ENCODE measurements at regions not wholly inside any gene's neighbourhood (a gene's known extent, or its start where the extent isn't known, plus 50 kb on each side); places are given as distances from the start of the nearest gene placed in this dataset.

DNA sequence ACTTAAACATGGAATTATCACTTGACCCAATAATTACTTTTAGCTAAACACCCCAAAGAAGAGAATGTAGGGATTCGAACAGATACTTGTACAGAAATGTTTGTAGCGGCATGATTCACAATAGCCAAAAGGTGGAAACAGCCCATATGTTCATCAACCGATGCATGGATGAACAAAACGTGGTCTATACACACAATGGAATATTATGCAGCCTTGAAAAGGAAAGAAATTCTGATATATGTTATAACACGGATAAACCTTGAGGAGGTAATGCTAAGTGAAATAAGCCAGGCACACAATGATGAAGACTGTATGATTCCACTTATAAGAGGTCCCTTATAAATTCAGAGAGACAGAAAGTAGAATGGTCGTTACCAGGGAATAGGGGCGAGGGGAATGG, 659.4 kb downstream of the MED13L start:
- Histone ChIP-seq H3K36me3 (no peaks in the 10 kb centered on the region), H3K4me1 (ENCODE audit: control insufficient read depth in 1 of 2, insufficient read depth in 1 of 2, low read depth in 1 of 2, low read length in 1 of 2) (no peaks in the 10 kb centered on the region), H3K27ac (no peak overlapping the region), H3K4me3 (ENCODE audit: low read depth in 1 of 2, low read length in 1 of 2) (no peak overlapping the region), H3K27me3 (peaks cover under 1% of the 10 kb centered on the region), H3K9me3 (no peaks in the 10 kb centered on the region)
- TF ChIP-seq, protein P1, sequence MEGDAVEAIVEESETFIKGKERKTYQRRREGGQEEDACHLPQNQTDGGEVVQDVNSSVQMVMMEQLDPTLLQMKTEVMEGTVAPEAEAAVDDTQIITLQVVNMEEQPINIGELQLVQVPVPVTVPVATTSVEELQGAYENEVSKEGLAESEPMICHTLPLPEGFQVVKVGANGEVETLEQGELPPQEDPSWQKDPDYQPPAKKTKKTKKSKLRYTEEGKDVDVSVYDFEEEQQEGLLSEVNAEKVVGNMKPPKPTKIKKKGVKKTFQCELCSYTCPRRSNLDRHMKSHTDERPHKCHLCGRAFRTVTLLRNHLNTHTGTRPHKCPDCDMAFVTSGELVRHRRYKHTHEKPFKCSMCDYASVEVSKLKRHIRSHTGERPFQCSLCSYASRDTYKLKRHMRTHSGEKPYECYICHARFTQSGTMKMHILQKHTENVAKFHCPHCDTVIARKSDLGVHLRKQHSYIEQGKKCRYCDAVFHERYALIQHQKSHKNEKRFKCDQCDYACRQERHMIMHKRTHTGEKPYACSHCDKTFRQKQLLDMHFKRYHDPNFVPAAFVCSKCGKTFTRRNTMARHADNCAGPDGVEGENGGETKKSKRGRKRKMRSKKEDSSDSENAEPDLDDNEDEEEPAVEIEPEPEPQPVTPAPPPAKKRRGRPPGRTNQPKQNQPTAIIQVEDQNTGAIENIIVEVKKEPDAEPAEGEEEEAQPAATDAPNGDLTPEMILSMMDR (IDR thresholded peaks at IDR 0.05) = no peak

DNA sequence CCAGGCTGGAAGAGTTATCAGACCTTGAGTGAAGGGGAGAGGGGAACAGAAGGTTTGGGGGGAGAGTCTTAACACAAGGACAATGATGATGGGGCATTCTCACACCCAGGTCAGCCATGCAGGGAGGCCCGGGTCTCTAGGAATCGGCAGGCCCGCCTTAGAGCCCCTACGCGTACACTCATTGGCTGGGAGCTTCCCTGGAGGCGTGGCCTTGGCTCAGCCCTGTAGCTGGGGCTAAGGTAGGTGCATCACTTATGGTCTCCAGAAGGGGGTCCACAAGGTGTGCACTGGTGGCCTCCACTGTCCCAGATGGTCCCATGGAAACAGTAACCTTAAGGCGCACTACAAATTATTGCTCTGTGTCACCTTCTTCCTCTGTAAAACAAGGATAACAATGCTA, 660.1 kb downstream of the MED13L start:
- H3K27ac ChIP-seq = no peak overlapping the region
- no peaks in the 10 kb centered on the region for H3K4me1 ChIP-seq (ENCODE audit: control insufficient read depth in 1 of 2, insufficient read depth in 1 of 2, low read depth in 1 of 2, low read length in 1 of 2)
- no peak overlapping the region for H3K4me3 ChIP-seq (ENCODE audit: low read depth in 1 of 2, low read length in 1 of 2)
- H3K27me3 ChIP-seq = no peaks in the 10 kb centered on the region
- TF ChIP-seq, protein P1 (IDR thresholded peaks at IDR 0.05) = no peak
- H3K36me3 ChIP-seq = no peaks in the 10 kb centered on the region
- no peaks in the 10 kb centered on the region for H3K9me3 ChIP-seq

DNA sequence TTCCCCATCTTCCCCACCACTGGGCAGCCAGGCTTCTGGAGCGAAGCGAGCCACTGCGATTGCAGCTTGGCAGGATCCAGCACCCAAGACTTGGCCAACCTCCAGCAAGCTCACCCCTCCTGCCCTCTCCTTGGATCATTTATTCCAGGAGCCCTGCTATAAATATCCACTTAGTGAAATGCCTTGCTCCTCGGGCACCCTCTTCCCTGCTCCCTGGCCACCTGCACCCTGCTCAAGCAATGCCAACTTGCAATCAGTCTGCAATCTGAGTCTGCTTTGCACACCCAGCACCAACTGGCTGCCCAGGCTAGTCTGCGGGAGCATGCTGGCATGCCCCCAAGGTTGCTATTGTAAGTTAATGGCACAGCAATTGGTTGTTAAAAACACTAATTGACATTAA, 666.0 kb downstream of the MED13L start:
- peaks cover 5% of the 10 kb centered on the region for H3K27me3 ChIP-seq
- TF ChIP-seq, protein P1 (IDR thresholded peaks at IDR 0.05) = no peak
- no peaks in the 10 kb centered on the region for H3K9me3 ChIP-seq
- H3K36me3 ChIP-seq = no peaks in the 10 kb centered on the region
- H3K4me1 ChIP-seq (ENCODE audit: control insufficient read depth in 1 of 2, insufficient read depth in 1 of 2, low read depth in 1 of 2, low read length in 1 of 2) = no peaks in the 10 kb centered on the region
- no peak overlapping the region for H3K4me3 ChIP-seq (ENCODE audit: low read depth in 1 of 2, low read length in 1 of 2)
- no peak overlapping the region for H3K27ac ChIP-seq

DNA sequence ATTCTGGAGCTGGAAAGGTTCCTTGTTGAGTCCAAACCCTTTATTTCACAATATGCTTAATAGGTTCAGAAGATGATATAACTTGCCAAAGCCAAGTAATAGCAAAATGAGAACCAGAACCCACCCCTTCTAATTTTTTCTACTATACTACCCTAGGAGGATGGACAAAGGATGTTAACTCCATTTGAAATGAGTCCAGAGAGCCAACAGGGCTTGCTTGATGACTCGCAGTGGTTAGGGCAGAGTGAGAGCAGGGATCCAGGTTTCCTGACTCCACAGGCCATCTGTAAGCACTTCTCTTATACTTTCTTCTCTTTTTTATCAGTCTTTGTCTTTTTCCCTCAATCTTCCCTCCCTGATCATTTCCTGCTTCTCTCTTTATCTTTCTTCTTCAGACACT, 668.1 kb downstream of the MED13L start:
- TF ChIP-seq, protein P1 (IDR thresholded peaks at IDR 0.05) = no peak

DNA sequence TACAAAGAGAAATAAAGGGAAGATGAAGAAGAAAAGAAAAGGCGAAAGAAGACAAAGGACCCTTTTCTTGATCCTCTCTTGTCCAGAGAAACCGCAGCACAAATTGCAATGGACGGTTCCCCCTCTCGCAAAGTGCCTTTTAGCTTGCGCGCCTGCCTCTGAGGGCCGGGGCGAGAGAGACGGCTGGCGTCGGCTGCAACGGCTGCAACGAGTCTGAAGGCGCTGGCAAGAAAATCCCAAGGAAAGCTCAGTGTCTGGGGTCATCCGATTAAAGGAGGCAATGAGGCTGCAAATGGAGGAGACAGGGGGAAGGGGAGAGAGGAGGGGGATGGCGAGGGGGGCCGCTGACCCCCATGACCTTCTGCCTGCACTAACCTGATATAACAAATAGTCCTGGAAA, 671.5 kb downstream of the MED13L start:
- Histone ChIP-seq H3K4me1 (ENCODE audit: control insufficient read depth in 1 of 2, insufficient read depth in 1 of 2, low read depth in 1 of 2, low read length in 1 of 2) (no peaks in the 10 kb centered on the region), H3K4me3 (ENCODE audit: low read depth in 1 of 2, low read length in 1 of 2) (no peak overlapping the region), H3K9me3 (no peaks in the 10 kb centered on the region), H3K27me3 (peaks cover 19% of the 10 kb centered on the region), H3K27ac (no peak overlapping the region), H3K36me3 (no peaks in the 10 kb centered on the region)
- TF ChIP-seq, protein P1 (IDR thresholded peaks at IDR 0.05) = no peak

More for the DNA sequence above, 668.1 kb downstream of the MED13L start:
- no peaks in the 10 kb centered on the region for H3K9me3 ChIP-seq
- no peaks in the 10 kb centered on the region for H3K36me3 ChIP-seq
- no peaks in the 10 kb centered on the region for H3K4me1 ChIP-seq (ENCODE audit: control insufficient read depth in 1 of 2, insufficient read depth in 1 of 2, low read depth in 1 of 2, low read length in 1 of 2)
- H3K27me3 ChIP-seq = peaks cover 11% of the 10 kb centered on the region
- no peak overlapping the region for H3K27ac ChIP-seq
- no peak overlapping the region for H3K4me3 ChIP-seq (ENCODE audit: low read depth in 1 of 2, low read length in 1 of 2)
